Colonic mucosa (tissue), 4 donors: ENCODE measurements at regions not wholly inside any gene's neighbourhood (a gene's known extent, or its start where the extent isn't known, plus 50 kb on each side); places are given as distances from the start of the nearest gene placed in this dataset.
"Not testable (repeated sequence)": the region's sequence is repeated elsewhere in the genome, so short reads cannot be mapped to it uniquely, and the experiment has no call there.

Source experiments
- DNase-seq: peaks from one replicate; pipeline ENCODE4 v3.0.0-alpha.2; 2020
- H3K27ac ChIP-seq: fragments of 200-600 bp; one replicate; pipeline ENCODE4 v1.8.0; 2021
- H3K27me3 ChIP-seq: fragments of 200-600 bp; one replicate; pipeline ENCODE4 v1.8.0; 2021
- H3K36me3 ChIP-seq: fragments of 200-600 bp; one replicate; pipeline ENCODE4 v1.8.0; 2021
- H3K4me1 ChIP-seq: fragments of 200-600 bp; one replicate; pipeline ENCODE4 v1.8.0; 2021; ENCODE audit warnings: mild to moderate bottlenecking
- H3K4me3 ChIP-seq: fragments of 200-600 bp; one replicate; pipeline ENCODE4 v1.8.0; 2021
- H3K9ac ChIP-seq, 2 donors: one replicate each; pipeline ENCODE4 v1.7.0; 2013; ENCODE audit warnings: control low read depth in 2 of 2, low read depth in 2 of 2, low read length in 2 of 2
- H3K9me3 ChIP-seq: fragments of 200-600 bp; one replicate; pipeline ENCODE4 v1.8.0; 2021
- CTCF ChIP-seq: fragments of 200-600 bp; IDR thresholded peaks from one replicate; pipeline ENCODE4 v1.8.0; 2022; ENCODE audit warnings: antibody characterized with exemption, mild to moderate bottlenecking
- intact Hi-C: fragments of 100-400 bp; cut with DNase I; formaldehyde crosslinking; loops from one replicate; pipeline ENCODE4 v1.14.1; 2022
- donor health status: healthy.
- donor health status: DM: no; HTN: no; CAD: no.
- donor health status: DM: no; HTN: no; CAD: no.

- H3K4me1 ChIP-seq = no peaks in the 10 kb centered on the region
- no peak overlapping the region for H3K27ac ChIP-seq
- no peak for DNase-seq
- H3K9ac ChIP-seq = no peak overlapping the region
- H3K27me3 ChIP-seq = no peaks in the 10 kb centered on the region
- no peak overlapping the region for H3K4me3 ChIP-seq
- no peaks in the 10 kb centered on the region for H3K9me3 ChIP-seq
- TF ChIP-seq CTCF = no peak
- intact Hi-C loops = no loop called here
- H3K36me3 ChIP-seq = no peaks in the 10 kb centered on the region
Observed at GRCh38 chr1:188642704-188643103, 1814.0 kb downstream of the PLA2G4A start.

GRCh38 chr1:188652678-188653077 lies 1823.9 kb downstream of the PLA2G4A start:
- Histone ChIP-seq H3K9me3 (no peaks in the 10 kb centered on the region), H3K36me3 (no peaks in the 10 kb centered on the region), H3K4me3 (no peak overlapping the region), H3K9ac (no peak overlapping the region), H3K27me3 (no peaks in the 10 kb centered on the region), H3K4me1 (no peaks in the 10 kb centered on the region), H3K27ac (no peak overlapping the region)
- DNase-seq = no peak
- no peak for TF ChIP-seq CTCF
- intact Hi-C loops = no loop called here

- H3K27me3 ChIP-seq, H3K4me3 ChIP-seq, DNase-seq, H3K27ac ChIP-seq, H3K4me1 ChIP-seq, H3K9ac ChIP-seq, H3K36me3 ChIP-seq, H3K9me3 ChIP-seq, intact Hi-C loops: not testable (repeated sequence)
Observed at GRCh38 chr1:188655966-188656365, 1821.7 kb downstream of the BRINP3 start.

- Histone ChIP-seq H3K27me3 (no peaks in the 10 kb centered on the region), H3K9me3 (no peaks in the 10 kb centered on the region), H3K9ac (no peak overlapping the region), H3K4me1 (no peaks in the 10 kb centered on the region), H3K27ac (no peak overlapping the region), H3K36me3 (no peaks in the 10 kb centered on the region), H3K4me3 (no peak overlapping the region)
- no peak for TF ChIP-seq CTCF
- no peak for DNase-seq
- intact Hi-C loops = no loop called here
Observed at GRCh38 chr1:188660572-188660971, 1817.1 kb downstream of the BRINP3 start.

- H3K4me1 ChIP-seq = no peaks in the 10 kb centered on the region
Observed at GRCh38 chr1:188665477-188665876, 1812.2 kb downstream of the BRINP3 start.

GRCh38 chr1:188668083-188668482 lies 1809.6 kb downstream of the BRINP3 start:
- no peak for TF ChIP-seq CTCF
- no peaks in the 10 kb centered on the region for H3K9me3 ChIP-seq
- no peak overlapping the region for H3K4me3 ChIP-seq
- H3K27me3 ChIP-seq = no peaks in the 10 kb centered on the region
- H3K27ac ChIP-seq = no peak overlapping the region
- no peaks in the 10 kb centered on the region for H3K36me3 ChIP-seq
- no peak overlapping the region for H3K9ac ChIP-seq
- no peaks in the 10 kb centered on the region for H3K4me1 ChIP-seq
- DNase-seq = no peak
- intact Hi-C loops = no loop called here

More at GRCh38 chr1:188665477-188665876, 1812.2 kb downstream of the BRINP3 start:
- Histone ChIP-seq H3K27ac (no peak overlapping the region), H3K4me3 (no peak overlapping the region), H3K36me3 (no peaks in the 10 kb centered on the region), H3K27me3 (no peaks in the 10 kb centered on the region), H3K9ac (no peak overlapping the region), H3K9me3 (no peaks in the 10 kb centered on the region)
- no peak for DNase-seq
- TF ChIP-seq CTCF = no peak
- intact Hi-C loops = no loop called here
